ENCODE measurements at regions not wholly inside any gene's neighbourhood (a gene's known extent, or its start where the extent isn't known, plus 50 kb on each side); places are given as distances from the start of the nearest gene placed in this dataset.

- POLR2A ChIA-PET, result no interaction called here
- no peaks in the 10 kb centered on the region for H3K27me3 Mint-ChIP-seq (ENCODE audit: low read depth)
- H3K4me1 Mint-ChIP-seq (ENCODE audit: low read depth), result no peaks in the 10 kb centered on the region
- H3K4me3 Mint-ChIP-seq, result no peak overlapping the region
- CTCF ChIA-PET, result no interaction called here
- no peaks in the 10 kb centered on the region for H3K9me3 Mint-ChIP-seq (ENCODE audit: insufficient read depth)
- ATAC-seq, result no peak
- no peak for DNase-seq
- H3K36me3 Mint-ChIP-seq (ENCODE audit: low read depth), result no peaks in the 10 kb centered on the region
- no peak overlapping the region for H3K27ac Mint-ChIP-seq
These were observed 89.6 kb downstream of the DDX1 start for GRCh38 chr2:15681089-15681885.

GRCh38 chr2:15682354-15682753 lies 90.7 kb downstream of the DDX1 start:
- H3K4me3 Mint-ChIP-seq, result no peak overlapping the region

GRCh38 chr2:15684161-15685039 lies 92.7 kb downstream of the DDX1 start:
- POLR2A ChIA-PET, result no interaction called here
- Mint-ChIP-seq H3K9me3 (ENCODE audit: insufficient read depth) (no peaks in the 10 kb centered on the region), H3K4me1 (ENCODE audit: low read depth) (no peaks in the 10 kb centered on the region), H3K27ac (no peak overlapping the region), H3K27me3 (ENCODE audit: low read depth) (peaks cover 2% of the 10 kb centered on the region), H3K4me3 (no peak overlapping the region), H3K36me3 (ENCODE audit: low read depth) (no peaks in the 10 kb centered on the region)
- ATAC-seq, result no peak
- DNase-seq, result no peak
- CTCF ChIA-PET, result no interaction called here

More at GRCh38 chr2:15682354-15682753, 90.7 kb downstream of the DDX1 start:
- no peaks in the 10 kb centered on the region for H3K36me3 Mint-ChIP-seq (ENCODE audit: low read depth)
- peaks cover under 1% of the 10 kb centered on the region for H3K27me3 Mint-ChIP-seq (ENCODE audit: low read depth)
- CTCF ChIA-PET, result no interaction called here
- POLR2A ChIA-PET, result no interaction called here
- H3K9me3 Mint-ChIP-seq (ENCODE audit: insufficient read depth), result no peaks in the 10 kb centered on the region
- DNase-seq (no peak), ATAC-seq (no peak)
- no peak overlapping the region for H3K27ac Mint-ChIP-seq
- no peaks in the 10 kb centered on the region for H3K4me1 Mint-ChIP-seq (ENCODE audit: low read depth)

- Mint-ChIP-seq H3K36me3 (ENCODE audit: low read depth) (no peaks in the 10 kb centered on the region), H3K27ac (no peak overlapping the region), H3K4me3 (no peak overlapping the region), H3K27me3 (ENCODE audit: low read depth) (peaks cover 5% of the 10 kb centered on the region), H3K4me1 (ENCODE audit: low read depth) (no peaks in the 10 kb centered on the region), H3K9me3 (ENCODE audit: insufficient read depth) (no peaks in the 10 kb centered on the region)
- no peak for ATAC-seq
- CTCF ChIA-PET, result no interaction called here
- POLR2A ChIA-PET, result no interaction called here
- DNase-seq, result no peak
These were observed 93.5 kb downstream of the DDX1 start for GRCh38 chr2:15685143-15685542.

- H3K9me3 Mint-ChIP-seq (ENCODE audit: insufficient read depth), result no peaks in the 10 kb centered on the region
- DNase-seq, result no peak
- no peak overlapping the region for H3K27ac Mint-ChIP-seq
- H3K27me3 Mint-ChIP-seq (ENCODE audit: low read depth), result peaks cover 5% of the 10 kb centered on the region
- POLR2A ChIA-PET, result no interaction called here
- H3K36me3 Mint-ChIP-seq (ENCODE audit: low read depth), result no peaks in the 10 kb centered on the region
- no peak for ATAC-seq
- no peak overlapping the region for H3K4me3 Mint-ChIP-seq
- no peaks in the 10 kb centered on the region for H3K4me1 Mint-ChIP-seq (ENCODE audit: low read depth)
- CTCF ChIA-PET, result no interaction called here
These were observed 95.0 kb downstream of the DDX1 start for GRCh38 chr2:15686643-15687042.

- ATAC-seq (no peak), DNase-seq (no peak)
- POLR2A ChIA-PET, result no interaction called here
- Mint-ChIP-seq H3K9me3 (ENCODE audit: insufficient read depth) (no peaks in the 10 kb centered on the region), H3K27me3 (ENCODE audit: low read depth) (peaks cover 5% of the 10 kb centered on the region), H3K4me3 (no peak overlapping the region), H3K27ac (no peak overlapping the region), H3K36me3 (ENCODE audit: low read depth) (no peaks in the 10 kb centered on the region), H3K4me1 (ENCODE audit: low read depth) (no peaks in the 10 kb centered on the region)
- CTCF ChIA-PET, result no interaction called here
These were observed 95.6 kb downstream of the DDX1 start for GRCh38 chr2:15687243-15687642.

GRCh38 chr2:15687720-15688119 lies 96.1 kb downstream of the DDX1 start:
- H3K4me1 Mint-ChIP-seq (ENCODE audit: low read depth), result no peaks in the 10 kb centered on the region
- no peak overlapping the region for H3K4me3 Mint-ChIP-seq
- DNase-seq (no peak), ATAC-seq (no peak)
- H3K27ac Mint-ChIP-seq, result no peak overlapping the region
- no peaks in the 10 kb centered on the region for H3K36me3 Mint-ChIP-seq (ENCODE audit: low read depth)
- ChIA-PET CTCF (no interaction called here), POLR2A (no interaction called here)
- no peaks in the 10 kb centered on the region for H3K9me3 Mint-ChIP-seq (ENCODE audit: insufficient read depth)
- H3K27me3 Mint-ChIP-seq (ENCODE audit: low read depth), result peaks cover 5% of the 10 kb centered on the region

GRCh38 chr2:15688924-15689568 lies 97.4 kb downstream of the DDX1 start:
- ChIA-PET CTCF (no interaction called here), POLR2A (no interaction called here)
- Mint-ChIP-seq H3K27ac (no peak overlapping the region), H3K9me3 (ENCODE audit: insufficient read depth) (no peaks in the 10 kb centered on the region), H3K36me3 (ENCODE audit: low read depth) (no peaks in the 10 kb centered on the region), H3K4me3 (no peak overlapping the region), H3K4me1 (ENCODE audit: low read depth) (no peaks in the 10 kb centered on the region), H3K27me3 (ENCODE audit: low read depth) (peaks cover 5% of the 10 kb centered on the region)
- no peak for ATAC-seq
- no peak for DNase-seq

GRCh38 chr2:15689654-15690053 lies 98.0 kb downstream of the DDX1 start:
- Mint-ChIP-seq H3K36me3 (ENCODE audit: low read depth) (no peaks in the 10 kb centered on the region), H3K27ac (no peak overlapping the region), H3K27me3 (ENCODE audit: low read depth) (peaks cover 5% of the 10 kb centered on the region), H3K4me3 (no peak overlapping the region), H3K9me3 (ENCODE audit: insufficient read depth) (no peaks in the 10 kb centered on the region), H3K4me1 (ENCODE audit: low read depth) (no peaks in the 10 kb centered on the region)
- DNase-seq, result no peak
- CTCF ChIA-PET, result no interaction called here
- POLR2A ChIA-PET, result no interaction called here
- ATAC-seq, result no peak

- H3K27ac Mint-ChIP-seq, result no peak overlapping the region
- H3K27me3 Mint-ChIP-seq (ENCODE audit: low read depth), result peaks cover 5% of the 10 kb centered on the region
- no peak overlapping the region for H3K4me3 Mint-ChIP-seq
- no peaks in the 10 kb centered on the region for H3K9me3 Mint-ChIP-seq (ENCODE audit: insufficient read depth)
- DNase-seq (no peak), ATAC-seq (no peak)
- no peaks in the 10 kb centered on the region for H3K4me1 Mint-ChIP-seq (ENCODE audit: low read depth)
- ChIA-PET POLR2A (no interaction called here), CTCF (no interaction called here)
- H3K36me3 Mint-ChIP-seq (ENCODE audit: low read depth), result no peaks in the 10 kb centered on the region
These were observed 100.1 kb downstream of the DDX1 start for GRCh38 chr2:15691586-15692310.

- ChIA-PET CTCF (no interaction called here), POLR2A (no interaction called here)
These were observed 101.1 kb downstream of the DDX1 start for GRCh38 chr2:15692551-15693377.

More at GRCh38 chr2:15692551-15693377, 101.1 kb downstream of the DDX1 start:
- Mint-ChIP-seq H3K4me3 (no peak overlapping the region), H3K36me3 (ENCODE audit: low read depth) (no peaks in the 10 kb centered on the region), H3K4me1 (ENCODE audit: low read depth) (no peaks in the 10 kb centered on the region), H3K9me3 (ENCODE audit: insufficient read depth) (no peaks in the 10 kb centered on the region), H3K27me3 (ENCODE audit: low read depth) (peaks cover 3% of the 10 kb centered on the region), H3K27ac (no peak overlapping the region)
- ATAC-seq (no peak), DNase-seq (no peak)
